ENCODE measurements at regions not wholly inside any gene's neighbourhood (a gene's known extent, or its start where the extent isn't known, plus 50 kb on each side); places are given as distances from the start of the nearest gene placed in this dataset.
"Not testable (repeated sequence)": the region's sequence is repeated elsewhere in the genome, so short reads cannot be mapped to it uniquely, and the experiment has no call there.

DNA sequence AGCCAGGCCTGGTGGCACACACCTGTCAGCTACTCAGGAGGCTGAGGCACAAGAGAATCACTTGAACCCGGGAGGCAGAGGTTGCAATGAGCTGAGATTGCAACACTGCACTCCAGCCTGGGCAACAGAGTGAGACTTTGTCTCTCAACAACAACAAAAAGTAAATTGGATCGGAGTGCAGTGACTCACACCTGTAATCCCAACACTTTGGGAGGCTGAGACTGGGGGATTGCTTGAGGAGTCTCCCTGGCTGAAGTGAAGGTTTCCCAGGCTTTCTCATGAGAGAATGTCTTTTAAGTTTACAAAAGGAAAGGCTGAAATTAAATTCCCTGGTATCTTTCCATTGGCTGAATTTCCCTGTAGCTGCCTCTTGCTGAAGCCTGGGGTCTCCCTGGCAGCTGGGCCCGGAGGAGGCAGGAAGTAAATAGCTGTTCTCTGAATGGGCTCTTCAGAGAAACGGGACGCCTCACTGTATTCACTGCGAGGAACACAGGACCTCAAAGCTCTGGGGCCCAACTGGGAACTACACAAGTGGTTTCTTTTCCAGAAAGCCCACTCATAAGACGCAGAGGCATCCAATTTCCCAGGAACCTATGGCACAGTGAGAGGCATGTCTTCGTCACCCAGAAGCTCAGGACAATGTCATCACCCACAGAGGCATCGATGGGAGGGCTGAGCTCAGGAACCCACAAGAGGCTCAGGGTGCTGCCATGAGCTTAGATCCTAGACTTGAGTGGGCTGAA, 77.4 kb upstream of the SMURF2 start:
- ATAC-seq (ENCODE audit: low FRiP score in 2 of 2): peak in 1 of 2 donors; percentile 21
- Histone ChIP-seq H3K27ac (peak overlapping the region; percentile 52 to 80 (median 78)), H3K9me3 (no peaks in the 10 kb centered on the region), H3K4me1 (peaks cover 32 to 49% (median 35%) of the 10 kb centered on the region in 4 donors), H3K27me3 (no peaks in the 10 kb centered on the region), H3K4me3 (no peak overlapping the region), H3K36me3 (no peaks in the 10 kb centered on the region)
- TF ChIP-seq, protein P1, sequence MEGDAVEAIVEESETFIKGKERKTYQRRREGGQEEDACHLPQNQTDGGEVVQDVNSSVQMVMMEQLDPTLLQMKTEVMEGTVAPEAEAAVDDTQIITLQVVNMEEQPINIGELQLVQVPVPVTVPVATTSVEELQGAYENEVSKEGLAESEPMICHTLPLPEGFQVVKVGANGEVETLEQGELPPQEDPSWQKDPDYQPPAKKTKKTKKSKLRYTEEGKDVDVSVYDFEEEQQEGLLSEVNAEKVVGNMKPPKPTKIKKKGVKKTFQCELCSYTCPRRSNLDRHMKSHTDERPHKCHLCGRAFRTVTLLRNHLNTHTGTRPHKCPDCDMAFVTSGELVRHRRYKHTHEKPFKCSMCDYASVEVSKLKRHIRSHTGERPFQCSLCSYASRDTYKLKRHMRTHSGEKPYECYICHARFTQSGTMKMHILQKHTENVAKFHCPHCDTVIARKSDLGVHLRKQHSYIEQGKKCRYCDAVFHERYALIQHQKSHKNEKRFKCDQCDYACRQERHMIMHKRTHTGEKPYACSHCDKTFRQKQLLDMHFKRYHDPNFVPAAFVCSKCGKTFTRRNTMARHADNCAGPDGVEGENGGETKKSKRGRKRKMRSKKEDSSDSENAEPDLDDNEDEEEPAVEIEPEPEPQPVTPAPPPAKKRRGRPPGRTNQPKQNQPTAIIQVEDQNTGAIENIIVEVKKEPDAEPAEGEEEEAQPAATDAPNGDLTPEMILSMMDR (IDR thresholded peaks at IDR 0.05): no peak
- TF ChIP-seq EP300 (IDR thresholded peaks at IDR 0.05) (peak in 1 of 4 donors; percentile 27), POLR2A (IDR thresholded peaks at IDR 0.05) (no peak), POLR2AphosphoS5 (IDR thresholded peaks at IDR 0.05) (no peak)
- WGBS, 2 donors: 45 to 56% methylated on average over 7 to 9 of the region's 9 CpGs
- DNase-seq: peak in 1 of 2 donors; percentile 76

DNA sequence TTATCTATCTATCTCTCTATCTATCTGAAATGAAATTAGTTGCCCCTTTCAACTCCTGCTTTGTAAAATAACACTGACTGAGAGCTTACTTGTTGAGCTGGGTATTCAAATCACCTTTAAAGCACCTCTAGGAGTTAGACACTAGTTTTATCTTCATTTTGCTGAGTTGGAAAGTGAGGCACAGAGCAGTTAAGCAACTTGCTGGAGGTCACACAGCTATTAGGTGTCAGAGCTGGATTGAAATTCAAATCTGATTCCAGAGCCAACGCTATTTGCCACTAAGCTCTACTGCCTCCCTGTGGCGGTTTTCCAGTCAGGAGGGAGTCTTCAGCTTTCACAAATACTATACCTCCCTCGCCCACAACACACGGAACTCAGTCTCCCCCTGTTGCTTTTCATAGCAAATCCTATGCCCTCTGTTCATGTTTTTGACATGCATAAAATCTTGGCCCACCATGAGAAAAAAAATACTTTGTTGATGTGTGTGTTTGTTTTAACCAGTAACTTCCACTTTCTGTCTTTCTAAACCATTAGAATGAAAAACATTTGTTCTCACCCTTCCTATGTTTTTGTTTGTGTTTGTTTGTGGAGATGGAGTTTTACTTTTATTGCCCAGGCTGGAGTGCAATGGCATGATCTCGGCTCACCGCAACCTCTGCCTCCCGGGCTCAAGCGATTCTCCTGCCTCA, 74.8 kb upstream of the SMURF2 start:
- Histone ChIP-seq H3K27ac (no peak overlapping the region), H3K27me3 (no peaks in the 10 kb centered on the region), H3K36me3 (no peaks in the 10 kb centered on the region), H3K4me1 (peaks cover 34 to 51% (median 42%) of the 10 kb centered on the region in 4 donors), H3K9me3 (no peaks in the 10 kb centered on the region), H3K4me3 (no peak overlapping the region)
- TF ChIP-seq, protein P1 (IDR thresholded peaks at IDR 0.05): peak; percentile 40 to 66 (median 60)
- TF ChIP-seq POLR2A (IDR thresholded peaks at IDR 0.05): no peak
- DNase-seq (peak in 1 of 2 donors; percentile 29), ATAC-seq (ENCODE audit: low FRiP score in 2 of 2) (peak in 1 of 2 donors; percentile 35)
- 47 to 57% methylated on average over 8 of the region's 8 CpGs for WGBS, 2 donors

DNA sequence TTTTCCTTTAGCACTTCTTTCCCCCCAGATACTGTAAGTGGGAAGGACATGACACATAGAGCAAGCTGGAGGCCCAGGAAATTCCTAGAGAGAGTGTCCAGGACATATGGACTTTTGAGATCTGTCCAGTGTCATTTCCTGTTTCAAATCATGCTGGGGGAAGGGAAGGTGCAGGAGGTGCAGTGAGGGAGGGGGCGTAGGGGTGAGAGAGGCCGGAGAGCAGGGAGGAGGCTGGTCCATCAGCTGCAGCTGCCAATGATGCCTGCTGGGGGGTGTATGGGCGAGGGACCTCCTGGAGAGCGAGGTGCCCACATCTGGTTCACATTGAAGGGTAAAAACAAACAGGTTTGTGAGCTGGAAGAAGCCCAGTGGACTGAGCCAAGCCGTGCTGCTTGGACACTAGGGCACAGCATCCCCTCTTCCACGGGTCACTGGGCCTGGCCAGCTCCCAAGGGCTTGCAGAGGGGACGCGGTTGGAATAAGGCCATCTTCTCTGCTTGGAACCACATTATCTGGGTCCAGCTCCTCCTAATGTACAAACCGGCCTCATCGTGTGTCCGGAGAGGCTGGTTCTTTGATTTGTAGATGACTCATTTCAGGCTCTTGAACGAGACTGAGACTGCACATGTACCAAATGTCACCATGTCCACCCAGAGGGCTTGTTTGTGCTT, 70.4 kb upstream of the SMURF2 start:
- Histone ChIP-seq H3K27me3 (no peaks in the 10 kb centered on the region), H3K27ac (peak overlapping the region; percentile 20 to 45 (median 33)), H3K36me3 (no peaks in the 10 kb centered on the region), H3K4me3 (no peak overlapping the region), H3K9me3 (no peaks in the 10 kb centered on the region), H3K4me1 (peaks cover 11 to 29% (median 15%) of the 10 kb centered on the region in 4 donors)
- no peak for DNase-seq
- TF ChIP-seq EP300 (IDR thresholded peaks at IDR 0.05) (peak in 1 of 4 donors; percentile 38), POLR2A (IDR thresholded peaks at IDR 0.05) (no peak), POLR2AphosphoS5 (IDR thresholded peaks at IDR 0.05) (peak in 1 of 2 donors; percentile 8)
- 44 to 57% methylated on average over 10 to 12 of the region's 12 CpGs for WGBS, 2 donors
- peak in 1 of 2 donors; percentile 72 for ATAC-seq (ENCODE audit: low FRiP score in 2 of 2)

DNA sequence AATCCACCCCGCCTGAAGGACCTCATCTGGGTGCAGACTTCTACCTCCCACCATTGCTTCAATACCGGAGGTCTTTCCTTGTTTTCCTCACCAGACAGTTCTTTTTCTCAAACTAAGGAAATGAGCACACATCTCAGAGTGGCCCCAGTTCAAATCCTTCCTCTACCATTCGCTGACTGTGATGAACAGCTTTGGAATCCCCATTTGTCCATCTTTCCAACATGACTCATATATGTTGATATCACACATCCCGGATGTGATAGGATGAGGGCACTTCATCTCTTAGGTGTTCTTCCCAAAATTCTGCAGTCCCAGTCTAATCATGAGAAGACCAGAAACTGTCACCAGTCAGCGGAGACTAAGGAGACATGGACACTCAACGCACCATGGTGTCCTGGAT, 67.9 kb upstream of the SMURF2 start:
- 85 to 90% methylated on average over 6 of the region's 6 CpGs for WGBS, 2 donors
- not testable (repeated sequence) for H3K27me3 ChIP-seq; DNase-seq; H3K36me3 ChIP-seq; H3K4me3 ChIP-seq; H3K27ac ChIP-seq; ATAC-seq (ENCODE audit: low FRiP score in 2 of 2); H3K9me3 ChIP-seq
- peaks cover 11 to 19% (median 15%) of the 10 kb centered on the region in 4 donors for H3K4me1 ChIP-seq

DNA sequence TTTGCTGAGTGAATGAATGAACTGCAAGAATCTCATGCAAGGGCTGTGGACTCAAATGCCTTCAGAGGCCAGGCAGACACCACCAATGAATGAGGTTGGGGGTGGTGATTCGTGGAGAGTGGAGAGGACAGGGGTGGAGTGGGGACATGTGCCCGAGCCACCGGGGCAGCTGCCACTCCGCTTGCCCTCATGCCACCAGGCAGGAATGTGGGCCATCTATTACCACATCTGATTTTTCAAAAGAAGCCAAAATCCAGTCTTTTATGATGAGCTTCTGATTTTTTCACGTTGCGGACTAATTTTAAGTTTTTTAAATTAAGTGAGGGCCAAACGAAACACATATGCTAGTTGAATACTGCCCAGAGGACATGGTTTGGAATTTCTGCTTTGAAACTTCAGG, 67.1 kb upstream of the SMURF2 start:
- Histone ChIP-seq H3K4me3 (no peak overlapping the region), H3K27ac (no peak overlapping the region), H3K27me3 (no peaks in the 10 kb centered on the region), H3K36me3 (no peaks in the 10 kb centered on the region), H3K9me3 (no peaks in the 10 kb centered on the region), H3K4me1 (peaks cover 11 to 23% (median 18%) of the 10 kb centered on the region in 4 donors)
- WGBS, 2 donors: 79 to 88% methylated on average over 7 of the region's 7 CpGs
- DNase-seq (no peak), ATAC-seq (ENCODE audit: low FRiP score in 2 of 2) (no peak)
- no peak for TF ChIP-seq POLR2AphosphoS5 (IDR thresholded peaks at IDR 0.05)

DNA sequence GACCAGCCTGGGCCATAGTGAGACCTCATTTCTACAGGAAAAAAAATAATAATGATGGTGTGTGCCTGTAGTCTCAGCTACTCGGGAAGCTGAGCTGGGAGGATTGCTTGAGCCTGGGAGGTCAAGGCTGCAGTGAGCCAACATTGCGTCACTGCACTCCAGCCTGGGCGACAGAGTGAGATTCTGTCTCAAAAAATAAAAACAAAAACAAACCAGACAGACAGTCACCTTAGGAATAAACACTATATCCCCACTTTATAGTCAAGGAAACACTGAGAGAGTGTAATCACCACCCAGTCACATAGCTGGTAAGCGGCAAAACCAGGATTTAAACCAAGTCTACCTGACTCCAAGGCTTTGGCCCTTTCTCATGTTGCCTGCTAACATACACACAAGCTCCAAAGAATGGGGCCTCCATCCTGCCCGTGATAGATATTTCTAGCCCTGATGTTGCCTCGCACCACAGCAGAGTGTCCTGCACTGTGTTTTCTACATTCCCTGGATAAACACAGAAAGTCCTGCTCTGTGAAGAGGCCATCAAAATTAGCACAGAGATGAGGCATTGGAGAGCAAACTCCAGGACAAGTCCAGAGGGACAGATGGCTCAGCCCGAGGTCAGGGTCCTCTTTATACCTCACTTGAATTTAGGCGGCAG, 66.1 kb upstream of the SMURF2 start:
- ATAC-seq (ENCODE audit: low FRiP score in 2 of 2): peak in 1 of 2 donors; percentile 73
- no peak for DNase-seq

DNA sequence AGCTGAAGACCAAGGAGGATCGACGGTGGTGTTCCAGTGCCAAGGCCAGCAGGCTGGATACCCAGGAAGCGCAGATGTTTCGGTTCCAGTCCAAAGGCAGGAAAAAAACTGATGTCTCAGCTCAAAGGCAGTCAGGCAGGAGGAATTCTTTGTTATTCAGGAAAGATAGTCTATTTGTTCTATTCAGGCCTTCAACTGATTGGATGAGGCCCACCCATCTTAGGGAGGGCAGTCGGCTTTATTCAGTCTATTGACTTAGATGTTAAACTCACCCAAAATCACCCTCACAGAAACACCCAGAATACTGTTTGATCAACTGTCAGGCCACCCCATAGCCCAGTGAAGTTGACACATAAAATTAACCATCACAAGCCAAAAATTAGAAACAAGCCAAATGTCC, 63.9 kb upstream of the SMURF2 start:
- not testable (repeated sequence) for H3K4me3 ChIP-seq; ATAC-seq (ENCODE audit: low FRiP score in 2 of 2); DNase-seq; H3K36me3 ChIP-seq; H3K27ac ChIP-seq; H3K27me3 ChIP-seq; H3K9me3 ChIP-seq
- peaks cover 0 to 18% (median 8%) of the 10 kb centered on the region in 4 donors for H3K4me1 ChIP-seq
- 93 to 95% methylated on average over 5 of the region's 5 CpGs for WGBS, 2 donors

More for the DNA sequence above, 66.1 kb upstream of the SMURF2 start:
- Histone ChIP-seq H3K4me3 (no peak overlapping the region), H3K27me3 (no peaks in the 10 kb centered on the region), H3K4me1 (peaks cover 11 to 30% (median 22%) of the 10 kb centered on the region in 4 donors), H3K27ac (no peak overlapping the region), H3K36me3 (no peaks in the 10 kb centered on the region), H3K9me3 (no peaks in the 10 kb centered on the region)
- TF ChIP-seq POLR2AphosphoS5 (IDR thresholded peaks at IDR 0.05): no peak
- TF ChIP-seq, protein P1 (IDR thresholded peaks at IDR 0.05): no peak
- no peak for TF ChIP-seq EP300 (IDR thresholded peaks at IDR 0.05)
- no peak for TF ChIP-seq POLR2A (IDR thresholded peaks at IDR 0.05)
- 69 to 72% methylated on average over 8 of the region's 8 CpGs for WGBS, 2 donors

Measured in upper lobe of left lung (tissue), 6 donors.